ENCODE measurements at regions not wholly inside any gene's neighbourhood (a gene's known extent, or its start where the extent isn't known, plus 50 kb on each side); places are given as distances from the start of the nearest gene placed in this dataset.

DNA sequence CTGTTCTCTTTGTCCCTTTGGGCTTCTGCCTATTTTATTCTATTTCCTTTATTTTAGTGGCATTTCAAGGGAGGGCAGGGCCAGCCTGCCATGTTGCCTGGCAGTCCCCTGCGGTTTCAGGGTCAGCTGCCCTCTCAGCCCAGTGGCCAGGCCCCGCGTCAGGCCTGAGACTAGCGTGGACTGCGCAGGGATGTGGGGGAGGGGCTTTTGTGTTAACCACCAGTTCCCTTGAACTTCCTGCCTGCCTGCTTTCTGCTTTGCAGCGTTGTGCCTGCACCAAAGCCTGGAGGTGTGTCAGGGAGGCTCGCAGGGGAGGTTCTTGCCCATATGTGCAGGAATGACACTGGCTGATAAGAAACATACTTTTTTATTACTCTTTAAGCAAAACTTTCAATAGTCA lies 157.6 kb downstream of the SLC35B3 start:
- Mint-ChIP-seq H3K27me3 (ENCODE audit: insufficient read depth) (no peaks in the 10 kb centered on the region), H3K9me3 (peaks cover 18% of the 10 kb centered on the region; the same call in 1 of the 2 replicates), H3K36me3 (ENCODE audit: low read depth) (no peaks in the 10 kb centered on the region), H3K4me1 (ENCODE audit: low read depth) (no peaks in the 10 kb centered on the region), H3K27ac (no peak overlapping the region), H3K4me3 (no peak overlapping the region)
- DNase-seq, result no peak
- TF ChIP-seq CTCF (IDR thresholded peaks at IDR 0.05), result no peak

GRCh38 chr6:8276148-8276547 lies 159.2 kb downstream of the SLC35B3 start:
- DNase-seq, result no peak
- Mint-ChIP-seq H3K36me3 (ENCODE audit: low read depth) (no peaks in the 10 kb centered on the region), H3K4me1 (ENCODE audit: low read depth) (no peaks in the 10 kb centered on the region), H3K27me3 (ENCODE audit: insufficient read depth) (no peaks in the 10 kb centered on the region), H3K4me3 (no peak overlapping the region), H3K27ac (no peak overlapping the region), H3K9me3 (peaks cover 16% of the 10 kb centered on the region; the same call in 1 of the 2 replicates)
- no peak for TF ChIP-seq CTCF (IDR thresholded peaks at IDR 0.05)

- Mint-ChIP-seq H3K9me3 (peaks cover 21% of the 10 kb centered on the region; the same call in 1 of the 2 replicates), H3K4me1 (ENCODE audit: low read depth) (no peaks in the 10 kb centered on the region), H3K36me3 (ENCODE audit: low read depth) (no peaks in the 10 kb centered on the region), H3K4me3 (no peak overlapping the region), H3K27me3 (ENCODE audit: insufficient read depth) (no peaks in the 10 kb centered on the region), H3K27ac (no peak overlapping the region)
- DNase-seq, result no peak
- no peak for TF ChIP-seq CTCF (IDR thresholded peaks at IDR 0.05)
Measured at GRCh38 chr6:8275667-8276066, 159.7 kb downstream of the SLC35B3 start.

DNA sequence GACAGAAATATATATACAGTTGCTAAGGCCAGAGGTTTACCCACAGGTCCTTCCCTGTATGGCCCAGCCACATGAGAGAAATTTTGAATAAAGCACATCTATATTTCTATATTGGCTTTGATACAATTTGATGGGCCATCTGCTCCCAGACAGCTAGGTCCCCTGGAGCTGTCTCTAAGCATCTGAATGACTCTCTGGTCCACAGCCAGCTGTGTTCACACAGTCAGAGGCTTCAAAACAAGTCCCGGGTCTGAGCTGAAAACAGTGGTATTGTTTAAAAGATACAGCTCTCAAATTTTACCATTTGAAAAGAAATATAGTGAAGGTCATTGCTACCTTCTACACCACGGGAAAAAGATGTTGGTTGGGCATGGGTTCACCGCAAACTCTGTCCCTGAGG lies 161.1 kb downstream of the SLC35B3 start:
- Mint-ChIP-seq H3K4me3 (no peak overlapping the region), H3K27ac (no peak overlapping the region), H3K27me3 (ENCODE audit: insufficient read depth) (no peaks in the 10 kb centered on the region), H3K4me1 (ENCODE audit: low read depth) (no peaks in the 10 kb centered on the region), H3K9me3 (peaks cover 31% of the 10 kb centered on the region), H3K36me3 (ENCODE audit: low read depth) (no peaks in the 10 kb centered on the region)
- no peak for TF ChIP-seq CTCF (IDR thresholded peaks at IDR 0.05)
- DNase-seq, result no peak

DNA sequence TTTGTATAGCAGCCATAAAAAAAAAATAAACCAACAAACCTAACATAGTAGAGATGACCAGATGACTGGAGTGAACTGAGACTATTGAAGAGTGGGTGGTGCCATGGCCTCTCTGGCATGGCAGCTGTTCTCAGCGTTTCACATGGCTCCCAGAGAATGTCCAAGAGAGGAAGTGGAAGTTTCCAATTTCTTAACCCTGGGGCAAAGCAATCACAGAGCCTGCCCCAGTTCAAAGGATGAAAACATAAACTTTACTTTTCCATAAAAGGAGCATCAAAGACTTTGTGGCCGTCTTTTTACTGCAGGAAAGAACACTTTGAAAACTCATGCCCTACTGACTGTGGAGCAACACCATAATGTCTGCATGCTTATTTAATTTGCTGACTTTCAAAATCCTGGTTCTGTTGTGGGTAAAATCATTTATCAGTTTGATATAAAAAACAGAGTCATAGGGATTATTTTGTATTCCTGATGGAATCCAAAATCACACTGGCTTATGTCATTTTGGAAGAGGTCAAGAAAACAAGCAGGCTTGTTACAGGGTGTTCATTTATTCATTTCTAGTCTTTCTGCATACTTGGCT lies 165.4 kb downstream of the SLC35B3 start:
- DNase-seq, result no peak

More for the DNA sequence above, 165.4 kb downstream of the SLC35B3 start:
- TF ChIP-seq CTCF (IDR thresholded peaks at IDR 0.05), result no peak
- Mint-ChIP-seq H3K27ac (no peak overlapping the region), H3K36me3 (ENCODE audit: low read depth) (no peaks in the 10 kb centered on the region), H3K27me3 (ENCODE audit: insufficient read depth) (peaks cover 1% of the 10 kb centered on the region; the same call in 1 of the 2 replicates), H3K4me1 (ENCODE audit: low read depth) (no peaks in the 10 kb centered on the region), H3K9me3 (peaks cover 39% of the 10 kb centered on the region), H3K4me3 (no peak overlapping the region)

All from HFFc6 (cell line).